Tibial artery (tissue), 4 donors: ENCODE measurements at regions not wholly inside any gene's neighbourhood (a gene's known extent, or its start where the extent isn't known, plus 50 kb on each side); places are given as distances from the start of the nearest gene placed in this dataset.

ENCODE experiments used
- DNase-seq, 2 donors: peaks; one replicate each; pipeline ENCODE4 v3.0.0-alpha.2; 2019
- H3K27ac ChIP-seq, 2 donors: fragments of 200-600 bp; sonication (generic) in 1 of 2; 1 replicate in 1 of 2; 2 replicates in 1 of 2; pipeline ENCODE4 v1.5.1; 2018 to 2019; ENCODE audit warnings: mild to moderate bottlenecking in 1 of 2
- H3K27me3 ChIP-seq, 2 donors: fragments of 200-600 bp; sonication (generic) in 1 of 2; one replicate each; pipeline versions ENCODE4 v1.5.1 to v1.6.0; 2016 to 2019
- H3K36me3 ChIP-seq, 3 donors: fragments of 200-600 bp; sonication (generic) in 2 of 3; one replicate each; pipeline ENCODE4 v1.5.1; 2016 to 2019; ENCODE audit warnings: mild to moderate bottlenecking in 2 of 3
- H3K4me1 ChIP-seq, 4 donors: fragments of 200-600 bp; sonication (generic) in 2 of 4; 1 replicate in 3 of 4; 2 replicates in 1 of 4; pipeline ENCODE4 v1.5.1; 2016 to 2019
- H3K4me3 ChIP-seq, 2 donors: fragments of 200-600 bp; sonication (generic) in 1 of 2; 1 replicate in 1 of 2; 2 replicates in 1 of 2; pipeline ENCODE4 v1.5.1; 2018 to 2019; ENCODE audit warnings: mild to moderate bottlenecking in 2 of 2
- H3K9me3 ChIP-seq, 3 donors: fragments of 200-600 bp; sonication (generic) in 1 of 3; one replicate each; pipeline ENCODE4 v1.5.1; 2016 to 2019
- CTCF ChIP-seq, 2 experiments: fragments of 200-600 bp in 1 of 2; fragments of 450-650 bp in 1 of 2; IDR thresholded peaks; one replicate each; pipeline ENCODE4 v1.5.1; 2017 to 2019; ENCODE audit warnings: antibody characterized with exemption in 2 of 2, mild to moderate bottlenecking in 1 of 2, moderate library complexity in 1 of 2
- intact Hi-C: fragments of 100-400 bp; cut with DNase I; formaldehyde crosslinking; loops from one replicate; pipeline ENCODE4 v1.15.0; 2023; ENCODE audit warnings: low total_unique reads

GRCh38 chr13:24050796-24051715 is 109.5 kb upstream of the SPATA13 start:
- intact Hi-C loops, result no loop called here
- Histone ChIP-seq H3K4me1 (peaks cover 0 to 44% (median 25%) of the 10 kb centered on the region in 4 donors), H3K9me3 (no peaks in the 10 kb centered on the region), H3K27ac (peak overlapping the region; percentile 5 to 58), H3K27me3 (no peaks in the 10 kb centered on the region), H3K36me3 (no peaks in the 10 kb centered on the region), H3K4me3 (no peak overlapping the region)
- TF ChIP-seq CTCF (IDR thresholded peaks at IDR 0.05), result no peak
- DNase-seq, result no peak

GRCh38 chr13:24052547-24053518 is 107.7 kb upstream of the SPATA13 start:
- Histone ChIP-seq H3K4me3 (peak overlapping the region; percentile 6 to 19), H3K27ac (peak overlapping the region; percentile 33 to 58), H3K4me1 (peaks cover 0 to 44% (median 25%) of the 10 kb centered on the region in 4 donors), H3K27me3 (no peaks in the 10 kb centered on the region), H3K36me3 (no peaks in the 10 kb centered on the region), H3K9me3 (no peaks in the 10 kb centered on the region)
- TF ChIP-seq CTCF (IDR thresholded peaks at IDR 0.05), result no peak
- DNase-seq, result no peak
- intact Hi-C loops, result no loop called here

GRCh38 chr13:24053519-24054251 is 106.8 kb upstream of the SPATA13 start:
- peak overlapping the region; percentile 33 to 58 for H3K27ac ChIP-seq
- intact Hi-C loops, result no loop called here

GRCh38 chr13:24056616-24057137 is 103.8 kb upstream of the SPATA13 start:
- Histone ChIP-seq H3K27me3 (no peaks in the 10 kb centered on the region), H3K36me3 (no peaks in the 10 kb centered on the region), H3K4me1 (peaks cover 0 to 25% (median 11%) of the 10 kb centered on the region in 4 donors), H3K27ac (no peak overlapping the region), H3K4me3 (no peak overlapping the region), H3K9me3 (no peaks in the 10 kb centered on the region)
- intact Hi-C loops, result no loop called here
- TF ChIP-seq CTCF (IDR thresholded peaks at IDR 0.05), result no peak
- DNase-seq, result no peak

More at GRCh38 chr13:24053519-24054251, 106.8 kb upstream of the SPATA13 start:
- no peak for DNase-seq
- Histone ChIP-seq H3K27me3 (no peaks in the 10 kb centered on the region), H3K4me3 (no peak overlapping the region), H3K4me1 (peaks cover 0 to 44% (median 25%) of the 10 kb centered on the region in 4 donors), H3K36me3 (no peaks in the 10 kb centered on the region), H3K9me3 (no peaks in the 10 kb centered on the region)
- peak; percentile 38 to 47 for TF ChIP-seq CTCF (IDR thresholded peaks at IDR 0.05)

- peaks cover 0 to 8% (median 3%) of the 10 kb centered on the region in 4 donors for H3K4me1 ChIP-seq
- intact Hi-C loops, result no loop called here
- no peaks in the 10 kb centered on the region for H3K36me3 ChIP-seq
- TF ChIP-seq CTCF (IDR thresholded peaks at IDR 0.05), result no peak
- H3K4me3 ChIP-seq, result no peak overlapping the region
- no peak overlapping the region for H3K27ac ChIP-seq
- no peaks in the 10 kb centered on the region for H3K9me3 ChIP-seq
- H3K27me3 ChIP-seq, result no peaks in the 10 kb centered on the region
- DNase-seq, result no peak
Measured at GRCh38 chr13:24060993-24061392, 99.5 kb upstream of the SPATA13 start.
